ENCODE measurements at regions not wholly inside any gene's neighbourhood (a gene's known extent, or its start where the extent isn't known, plus 50 kb on each side); places are given as distances from the start of the nearest gene placed in this dataset.

DNA sequence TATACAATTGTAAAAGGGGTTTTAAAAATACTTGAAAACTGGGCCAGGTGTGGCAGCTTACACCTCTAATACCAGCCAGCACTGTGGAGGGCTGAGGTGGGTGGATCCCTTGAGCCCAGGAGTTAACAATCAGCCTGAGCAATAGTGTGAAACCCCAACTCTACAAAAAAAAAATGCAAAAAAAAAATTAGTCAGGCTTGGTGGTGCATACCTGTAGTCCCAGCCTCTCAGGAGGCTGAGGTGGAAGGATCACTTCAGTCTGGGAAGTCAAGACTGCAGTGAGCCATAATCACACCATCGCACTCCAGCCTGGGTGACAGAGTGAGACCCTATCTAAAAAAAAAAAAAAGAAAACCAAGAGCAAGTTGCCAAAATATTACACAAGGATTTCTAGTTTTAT is 182.7 kb downstream of the UBE2E3 start:
- no peak for TF ChIP-seq POLR2A (IDR thresholded peaks at IDR 0.05)
- TF ChIP-seq, protein P1, sequence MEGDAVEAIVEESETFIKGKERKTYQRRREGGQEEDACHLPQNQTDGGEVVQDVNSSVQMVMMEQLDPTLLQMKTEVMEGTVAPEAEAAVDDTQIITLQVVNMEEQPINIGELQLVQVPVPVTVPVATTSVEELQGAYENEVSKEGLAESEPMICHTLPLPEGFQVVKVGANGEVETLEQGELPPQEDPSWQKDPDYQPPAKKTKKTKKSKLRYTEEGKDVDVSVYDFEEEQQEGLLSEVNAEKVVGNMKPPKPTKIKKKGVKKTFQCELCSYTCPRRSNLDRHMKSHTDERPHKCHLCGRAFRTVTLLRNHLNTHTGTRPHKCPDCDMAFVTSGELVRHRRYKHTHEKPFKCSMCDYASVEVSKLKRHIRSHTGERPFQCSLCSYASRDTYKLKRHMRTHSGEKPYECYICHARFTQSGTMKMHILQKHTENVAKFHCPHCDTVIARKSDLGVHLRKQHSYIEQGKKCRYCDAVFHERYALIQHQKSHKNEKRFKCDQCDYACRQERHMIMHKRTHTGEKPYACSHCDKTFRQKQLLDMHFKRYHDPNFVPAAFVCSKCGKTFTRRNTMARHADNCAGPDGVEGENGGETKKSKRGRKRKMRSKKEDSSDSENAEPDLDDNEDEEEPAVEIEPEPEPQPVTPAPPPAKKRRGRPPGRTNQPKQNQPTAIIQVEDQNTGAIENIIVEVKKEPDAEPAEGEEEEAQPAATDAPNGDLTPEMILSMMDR (IDR thresholded peaks at IDR 0.05) = no peak

Data from heart left ventricle (tissue), 13 donors.